Ascending aorta (tissue), 2 donors: ENCODE measurements at regions not wholly inside any gene's neighbourhood (a gene's known extent, or its start where the extent isn't known, plus 50 kb on each side); places are given as distances from the start of the nearest gene placed in this dataset.
"Not testable (repeated sequence)": the region's sequence is repeated elsewhere in the genome, so short reads cannot be mapped to it uniquely, and the experiment has no call there.

Experiments used
- DNase-seq, 2 donors: peaks; one replicate each; pipeline ENCODE4 v3.0.0-alpha.2; 2019; ENCODE audit warnings: low spot score in 2 of 2
- H3K27ac ChIP-seq, 2 donors: fragments of 200-600 bp; sonication (generic); one replicate each; pipeline ENCODE4 v1.5.1; 2016 to 2017; ENCODE audit warnings: mild to moderate bottlenecking in 1 of 2
- H3K27me3 ChIP-seq: fragments of 200-600 bp; sonication (generic); one replicate; pipeline ENCODE4 v1.5.1; 2017
- H3K36me3 ChIP-seq, 2 donors: fragments of 200-600 bp; sonication (generic); one replicate each; pipeline ENCODE4 v1.5.1; 2016
- H3K4me1 ChIP-seq, 2 donors: fragments of 200-600 bp; sonication (generic); one replicate each; pipeline ENCODE4 v1.5.1; 2016 to 2017; ENCODE audit warnings: mild to moderate bottlenecking in 1 of 2
- H3K4me3 ChIP-seq, 2 donors: fragments of 200-600 bp; sonication (generic); one replicate each; pipeline ENCODE4 v1.5.1; 2016 to 2017; ENCODE audit warnings: mild to moderate bottlenecking in 1 of 2
- H3K9me3 ChIP-seq, 2 donors: fragments of 200-600 bp; sonication (generic); one replicate each; pipeline ENCODE4 v1.5.1; 2016
- intact Hi-C: fragments of 100-400 bp; cut with DNase I; formaldehyde crosslinking; loops from one replicate; pipeline ENCODE4 v1.15.1; 2023
- TF ChIP-seq, protein P1 (sequence below), 3 experiments: fragments of 200-600 bp in 2 of 3; fragments of 450-650 bp in 1 of 3; sonication (generic) in 2 of 3; IDR thresholded peaks; one replicate each; pipeline ENCODE4 v1.5.1; 2016 to 2019; ENCODE audit warnings: antibody characterized with exemption in 3 of 3, mild to moderate bottlenecking in 1 of 3, moderate library complexity in 1 of 3

DNA sequence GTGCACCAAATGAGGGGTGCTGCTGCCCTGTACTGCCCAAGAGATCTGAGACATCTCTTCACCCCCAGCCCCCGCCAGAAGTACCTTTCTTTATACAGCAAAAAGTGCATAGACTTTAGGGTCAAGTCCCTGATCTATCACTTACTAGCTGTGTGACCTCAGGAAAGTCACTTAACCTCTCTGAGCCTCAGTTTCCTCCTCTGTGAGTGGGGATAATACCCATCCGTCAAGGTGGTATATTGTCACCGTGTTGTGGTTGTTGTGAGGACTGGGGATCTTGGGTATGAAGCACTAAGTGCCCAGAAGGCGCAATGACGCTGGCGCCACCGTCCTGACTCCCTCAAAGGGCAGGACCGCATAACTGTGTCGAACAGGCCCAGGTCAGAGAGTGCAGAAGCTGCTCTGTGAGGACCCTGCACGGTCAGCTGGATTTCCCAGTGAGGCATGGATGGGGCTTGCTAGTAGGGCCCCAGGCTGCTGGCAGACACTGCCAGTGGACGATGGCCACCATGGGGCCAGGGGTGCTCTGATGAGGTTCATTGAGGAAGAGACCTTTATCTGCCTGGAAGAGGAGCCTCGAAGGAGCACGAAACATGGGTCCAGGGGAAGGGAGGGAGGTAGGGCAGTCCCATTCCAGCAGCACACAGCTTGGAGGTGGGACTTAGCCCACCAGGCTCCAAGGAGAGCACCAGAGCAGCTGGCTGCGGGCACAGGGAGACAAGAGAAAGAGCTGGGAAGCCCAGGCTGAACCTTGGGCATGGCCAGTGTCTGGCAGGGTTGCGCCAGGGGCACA is 61.8 kb upstream of the LAPTM4A start:
- no peaks in the 10 kb centered on the region for H3K36me3 ChIP-seq
- H3K27ac ChIP-seq = no peak overlapping the region
- H3K9me3 ChIP-seq = no peaks in the 10 kb centered on the region
- no peaks in the 10 kb centered on the region for H3K27me3 ChIP-seq
- TF ChIP-seq, protein P1, sequence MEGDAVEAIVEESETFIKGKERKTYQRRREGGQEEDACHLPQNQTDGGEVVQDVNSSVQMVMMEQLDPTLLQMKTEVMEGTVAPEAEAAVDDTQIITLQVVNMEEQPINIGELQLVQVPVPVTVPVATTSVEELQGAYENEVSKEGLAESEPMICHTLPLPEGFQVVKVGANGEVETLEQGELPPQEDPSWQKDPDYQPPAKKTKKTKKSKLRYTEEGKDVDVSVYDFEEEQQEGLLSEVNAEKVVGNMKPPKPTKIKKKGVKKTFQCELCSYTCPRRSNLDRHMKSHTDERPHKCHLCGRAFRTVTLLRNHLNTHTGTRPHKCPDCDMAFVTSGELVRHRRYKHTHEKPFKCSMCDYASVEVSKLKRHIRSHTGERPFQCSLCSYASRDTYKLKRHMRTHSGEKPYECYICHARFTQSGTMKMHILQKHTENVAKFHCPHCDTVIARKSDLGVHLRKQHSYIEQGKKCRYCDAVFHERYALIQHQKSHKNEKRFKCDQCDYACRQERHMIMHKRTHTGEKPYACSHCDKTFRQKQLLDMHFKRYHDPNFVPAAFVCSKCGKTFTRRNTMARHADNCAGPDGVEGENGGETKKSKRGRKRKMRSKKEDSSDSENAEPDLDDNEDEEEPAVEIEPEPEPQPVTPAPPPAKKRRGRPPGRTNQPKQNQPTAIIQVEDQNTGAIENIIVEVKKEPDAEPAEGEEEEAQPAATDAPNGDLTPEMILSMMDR (IDR thresholded peaks at IDR 0.05) = no peak
- no peak overlapping the region for H3K4me3 ChIP-seq
- H3K4me1 ChIP-seq = no peaks in the 10 kb centered on the region
- intact Hi-C loops = no loop called here
- DNase-seq = no peak

DNA sequence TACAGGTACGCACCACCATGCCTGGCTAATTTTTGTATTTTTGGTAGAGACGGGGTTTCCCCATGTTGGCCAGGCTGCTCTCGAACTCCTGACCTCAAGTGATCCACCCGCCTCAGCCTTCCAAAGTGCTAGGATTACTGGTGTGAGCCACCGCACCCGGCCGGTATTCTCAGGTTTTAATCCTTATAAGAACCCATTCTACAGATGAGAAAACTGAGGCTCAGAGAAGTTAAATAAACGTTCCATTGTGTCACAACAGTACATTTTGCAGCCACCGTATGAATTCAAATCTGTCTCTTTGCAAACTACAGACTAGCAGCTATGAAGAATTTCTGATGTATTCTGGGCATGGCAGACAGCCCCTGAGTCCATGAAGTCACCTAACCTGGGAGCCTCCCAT is 60.9 kb upstream of the LAPTM4A start:
- DNase-seq, intact Hi-C loops, H3K27me3 ChIP-seq, H3K4me3 ChIP-seq, H3K27ac ChIP-seq, H3K4me1 ChIP-seq, H3K9me3 ChIP-seq, H3K36me3 ChIP-seq: not testable (repeated sequence)

DNA sequence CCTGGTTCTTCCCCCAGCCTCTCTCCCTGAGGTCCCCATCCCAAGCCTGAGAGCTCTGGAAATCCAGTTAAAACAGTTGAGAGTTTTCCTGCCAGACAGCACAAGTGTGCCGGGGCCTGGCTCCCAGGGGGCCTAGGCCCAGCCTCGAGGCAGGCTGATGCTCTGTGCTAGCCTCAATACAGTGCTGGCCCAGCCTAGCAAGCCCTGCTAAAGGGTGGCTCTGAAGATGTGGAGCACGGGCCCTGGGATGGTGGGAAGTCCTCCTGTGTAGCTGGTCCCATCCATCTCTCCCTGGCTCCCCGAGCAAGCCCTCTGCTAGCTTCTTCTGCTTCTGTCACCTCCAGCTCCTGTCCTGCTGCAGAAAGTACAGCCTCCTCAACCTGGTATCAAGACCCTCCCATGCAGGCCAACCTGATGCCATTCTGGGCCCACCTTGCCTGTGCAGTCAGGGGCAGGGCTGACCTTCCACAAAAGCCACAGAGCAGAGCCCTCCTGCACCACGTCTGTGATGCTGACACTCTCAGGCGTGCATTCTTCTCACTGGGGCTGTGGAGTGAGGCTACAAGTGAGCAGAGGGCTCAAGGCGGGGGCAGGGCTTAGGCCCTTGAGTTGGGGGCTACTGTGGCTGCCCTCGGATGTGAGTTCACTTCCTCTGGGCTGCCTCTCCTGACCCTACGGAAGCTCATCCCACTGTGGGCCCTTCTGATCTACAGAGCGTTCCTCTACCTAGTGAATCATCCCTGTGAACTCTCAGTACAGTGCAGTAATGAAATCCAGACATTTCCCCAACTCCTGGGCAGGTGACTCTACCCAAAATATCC is 60.1 kb upstream of the LAPTM4A start:
- H3K27me3 ChIP-seq = no peaks in the 10 kb centered on the region
- TF ChIP-seq, protein P1 (IDR thresholded peaks at IDR 0.05) = no peak
- no peak overlapping the region for H3K4me3 ChIP-seq
- DNase-seq = no peak
- no peaks in the 10 kb centered on the region for H3K9me3 ChIP-seq
- no peaks in the 10 kb centered on the region for H3K4me1 ChIP-seq
- intact Hi-C loops = no loop called here
- no peaks in the 10 kb centered on the region for H3K36me3 ChIP-seq
- H3K27ac ChIP-seq = no peak overlapping the region

DNA sequence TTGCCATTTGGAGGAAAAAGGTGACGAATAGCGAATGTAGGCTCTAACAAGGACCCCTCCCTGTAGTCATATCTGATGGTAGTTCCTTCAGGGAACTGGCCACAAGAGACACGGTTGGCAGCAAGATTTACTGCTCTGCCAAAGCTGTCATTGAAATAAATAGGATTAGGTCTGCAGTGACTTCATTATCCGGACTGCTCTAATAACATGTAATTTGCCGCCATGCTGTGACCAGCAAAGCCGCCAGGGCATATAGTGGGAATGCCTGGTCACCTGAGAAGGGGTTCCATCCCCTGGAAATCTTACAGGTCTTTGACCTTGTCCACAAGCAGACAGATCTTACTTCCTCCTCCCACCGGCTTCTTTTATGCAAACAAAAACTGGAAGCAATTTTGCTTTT is 59.4 kb upstream of the LAPTM4A start:
- H3K9me3 ChIP-seq = no peaks in the 10 kb centered on the region
- DNase-seq = no peak
- no peaks in the 10 kb centered on the region for H3K27me3 ChIP-seq
- H3K27ac ChIP-seq = no peak overlapping the region
- H3K36me3 ChIP-seq = no peaks in the 10 kb centered on the region
- intact Hi-C loops = no loop called here
- H3K4me3 ChIP-seq = no peak overlapping the region
- no peaks in the 10 kb centered on the region for H3K4me1 ChIP-seq
- TF ChIP-seq, protein P1 (IDR thresholded peaks at IDR 0.05) = no peak

DNA sequence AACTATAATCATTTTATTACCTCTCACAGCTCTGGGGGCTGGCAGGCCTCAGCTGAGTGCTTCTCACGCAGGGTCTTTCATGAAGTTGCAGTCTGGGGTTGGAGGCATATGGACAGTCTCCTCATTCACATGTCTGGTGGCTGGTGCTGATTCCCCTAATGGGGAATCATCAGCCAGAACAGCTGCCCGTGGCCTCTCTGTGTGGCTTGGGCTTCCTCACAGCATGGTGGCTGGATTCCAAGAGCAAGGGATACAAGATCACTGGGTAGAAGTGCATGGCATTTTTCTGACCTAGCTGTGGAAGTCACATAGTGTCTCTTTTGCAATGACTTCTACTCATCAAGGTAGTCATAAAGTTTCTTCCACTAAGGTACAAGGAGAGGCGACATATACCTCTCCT is 59.0 kb upstream of the LAPTM4A start:
- H3K4me3 ChIP-seq = no peak overlapping the region
- H3K9me3 ChIP-seq = no peaks in the 10 kb centered on the region
- no peak overlapping the region for H3K27ac ChIP-seq
- TF ChIP-seq, protein P1 (IDR thresholded peaks at IDR 0.05) = no peak
- intact Hi-C loops = no loop called here
- H3K27me3 ChIP-seq = no peaks in the 10 kb centered on the region
- no peaks in the 10 kb centered on the region for H3K36me3 ChIP-seq
- H3K4me1 ChIP-seq = no peaks in the 10 kb centered on the region
- no peak for DNase-seq
